ENCODE measurements at regions not wholly inside any gene's neighbourhood (a gene's known extent, or its start where the extent isn't known, plus 50 kb on each side); places are given as distances from the start of the nearest gene placed in this dataset.

DNA sequence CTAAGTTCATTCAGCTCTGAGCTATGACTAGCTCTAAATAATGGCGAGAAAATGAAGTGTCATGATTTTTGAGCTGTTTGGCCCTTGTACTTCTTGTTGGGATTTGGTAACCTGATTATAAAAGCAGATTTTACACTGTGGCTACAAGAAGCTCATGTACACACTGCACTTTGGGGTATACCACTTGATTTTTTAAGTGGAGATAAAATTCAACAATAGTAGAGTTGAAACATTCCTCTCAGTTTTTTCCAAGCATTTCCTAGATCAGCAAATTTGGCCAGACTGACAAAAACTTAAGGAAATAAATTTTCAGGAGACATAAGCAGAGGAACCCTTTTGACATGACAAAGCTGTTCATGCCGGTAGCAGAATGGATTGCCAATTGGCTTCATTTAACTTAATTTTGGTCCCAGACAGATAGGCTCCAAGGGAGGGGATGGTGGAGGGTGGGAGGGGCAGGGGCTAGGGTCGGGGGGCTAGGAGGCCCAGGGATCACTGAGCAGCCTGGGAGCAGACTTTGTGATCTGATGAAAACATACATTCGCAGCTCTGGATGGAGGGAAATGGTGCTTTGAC, 575.9 kb downstream of the METTL15 start:
- Histone ChIP-seq H3K27me3 (replicated peaks) (no peaks in the 10 kb centered on the region), H3K4me3 (ENCODE audit: low read depth, low read length) (no peak overlapping the region), H3K36me3 (replicated peaks) (no peaks in the 10 kb centered on the region), H3K27ac (no peak overlapping the region)
- no peak for DNase-seq
- in situ Hi-C loops (cut with HindIII; ENCODE audit: low pct_ligation_motif_present, low sequenced_read_pairs), result no loop called here
- TF ChIP-seq, protein P1, sequence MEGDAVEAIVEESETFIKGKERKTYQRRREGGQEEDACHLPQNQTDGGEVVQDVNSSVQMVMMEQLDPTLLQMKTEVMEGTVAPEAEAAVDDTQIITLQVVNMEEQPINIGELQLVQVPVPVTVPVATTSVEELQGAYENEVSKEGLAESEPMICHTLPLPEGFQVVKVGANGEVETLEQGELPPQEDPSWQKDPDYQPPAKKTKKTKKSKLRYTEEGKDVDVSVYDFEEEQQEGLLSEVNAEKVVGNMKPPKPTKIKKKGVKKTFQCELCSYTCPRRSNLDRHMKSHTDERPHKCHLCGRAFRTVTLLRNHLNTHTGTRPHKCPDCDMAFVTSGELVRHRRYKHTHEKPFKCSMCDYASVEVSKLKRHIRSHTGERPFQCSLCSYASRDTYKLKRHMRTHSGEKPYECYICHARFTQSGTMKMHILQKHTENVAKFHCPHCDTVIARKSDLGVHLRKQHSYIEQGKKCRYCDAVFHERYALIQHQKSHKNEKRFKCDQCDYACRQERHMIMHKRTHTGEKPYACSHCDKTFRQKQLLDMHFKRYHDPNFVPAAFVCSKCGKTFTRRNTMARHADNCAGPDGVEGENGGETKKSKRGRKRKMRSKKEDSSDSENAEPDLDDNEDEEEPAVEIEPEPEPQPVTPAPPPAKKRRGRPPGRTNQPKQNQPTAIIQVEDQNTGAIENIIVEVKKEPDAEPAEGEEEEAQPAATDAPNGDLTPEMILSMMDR (IDR thresholded peaks at IDR 0.05; ENCODE audit: low read depth, low read length, missing control alignments), result no peak

DNA sequence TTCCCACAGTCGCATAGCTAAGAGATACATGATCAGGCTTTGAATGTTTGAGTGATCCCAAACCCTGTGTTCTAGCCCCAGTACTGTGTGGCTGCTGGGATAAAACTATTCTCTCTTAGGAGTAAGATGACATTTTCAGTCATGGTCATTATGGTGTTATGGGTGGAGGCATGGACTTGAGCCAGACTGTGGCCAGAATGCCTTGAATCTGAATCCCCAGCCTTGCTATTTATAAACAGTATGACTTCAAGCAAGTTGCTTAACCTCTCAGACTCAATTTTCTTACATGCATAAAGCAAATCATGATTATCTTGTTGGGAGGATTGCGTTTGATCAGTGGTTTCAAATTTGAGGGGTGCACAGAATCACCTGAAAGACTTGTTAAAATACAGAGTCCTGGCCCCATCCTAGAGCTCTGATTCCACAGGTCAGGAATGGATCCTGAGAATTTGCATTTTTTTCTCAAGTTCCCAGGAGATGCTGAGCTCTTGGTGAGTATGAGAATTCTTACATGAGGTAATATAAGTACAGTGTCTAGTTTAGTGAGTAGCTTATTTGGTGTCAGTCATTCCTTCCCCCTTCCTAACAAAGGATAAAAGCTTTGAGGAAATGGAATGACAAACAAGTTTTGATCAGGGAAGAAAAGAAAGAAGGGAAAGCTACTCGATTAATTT, 571.7 kb downstream of the METTL15 start:
- TF ChIP-seq, protein P1 (IDR thresholded peaks at IDR 0.05; ENCODE audit: low read depth, low read length, missing control alignments), result no peak
- peak; percentile 59 for DNase-seq
- Histone ChIP-seq H3K4me3 (ENCODE audit: low read depth, low read length) (no peak overlapping the region), H3K27me3 (replicated peaks) (no peaks in the 10 kb centered on the region), H3K36me3 (replicated peaks) (no peaks in the 10 kb centered on the region), H3K27ac (no peak overlapping the region)
- in situ Hi-C loops (cut with HindIII; ENCODE audit: low pct_ligation_motif_present, low sequenced_read_pairs), result no loop called here

DNA sequence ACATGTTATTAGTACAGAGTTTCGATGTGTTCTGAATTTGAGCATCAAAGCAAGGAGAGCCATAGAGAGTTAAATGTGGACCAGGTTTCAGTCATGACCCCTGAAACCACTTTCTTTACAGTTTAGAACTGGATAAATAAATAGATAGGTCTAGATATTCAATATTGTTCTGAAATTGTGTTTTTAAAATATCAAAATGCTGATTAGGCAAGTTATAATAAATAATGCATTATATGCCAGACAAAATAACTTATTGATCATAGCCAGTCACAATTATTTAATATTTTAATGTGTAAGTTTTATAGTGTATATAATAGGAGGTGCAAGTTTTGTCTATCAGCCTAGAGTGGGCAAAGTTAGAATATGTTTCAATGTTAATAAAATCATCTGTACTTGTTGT, 569.5 kb downstream of the METTL15 start:
- Histone ChIP-seq H3K36me3 (replicated peaks) (no peaks in the 10 kb centered on the region), H3K4me3 (ENCODE audit: low read depth, low read length) (no peak overlapping the region), H3K27me3 (replicated peaks) (no peaks in the 10 kb centered on the region), H3K27ac (no peak overlapping the region)
- TF ChIP-seq, protein P1 (IDR thresholded peaks at IDR 0.05; ENCODE audit: low read depth, low read length, missing control alignments), result no peak
- DNase-seq, result no peak
- in situ Hi-C loops (cut with HindIII; ENCODE audit: low pct_ligation_motif_present, low sequenced_read_pairs), result no loop called here

DNA sequence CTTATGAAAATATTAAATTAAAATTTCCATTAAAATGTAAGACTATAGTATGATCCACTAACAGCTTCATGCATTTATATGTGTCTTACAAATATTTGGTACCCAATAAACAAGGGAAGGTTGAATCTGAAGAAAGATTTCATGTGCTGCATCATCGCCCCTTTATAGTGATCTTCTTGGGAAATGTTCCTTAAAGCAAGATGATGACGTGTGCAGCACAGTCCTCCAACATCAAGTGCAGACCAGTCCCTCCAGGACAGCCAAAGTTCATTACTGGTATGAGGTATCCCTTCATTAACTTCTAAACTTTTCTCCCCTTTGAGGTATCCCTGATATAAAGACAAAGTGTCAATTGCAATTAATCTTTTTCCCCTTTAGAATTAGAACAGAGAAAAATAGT, 567.0 kb downstream of the METTL15 start:
- no peak overlapping the region for H3K27ac ChIP-seq
- no peak overlapping the region for H3K4me3 ChIP-seq (ENCODE audit: low read depth, low read length)
- in situ Hi-C loops (cut with HindIII; ENCODE audit: low pct_ligation_motif_present, low sequenced_read_pairs), result no loop called here
- DNase-seq, result no peak
- TF ChIP-seq, protein P1 (IDR thresholded peaks at IDR 0.05; ENCODE audit: low read depth, low read length, missing control alignments), result no peak
- H3K27me3 ChIP-seq (replicated peaks), result no peaks in the 10 kb centered on the region
- H3K36me3 ChIP-seq (replicated peaks), result no peaks in the 10 kb centered on the region

DNA sequence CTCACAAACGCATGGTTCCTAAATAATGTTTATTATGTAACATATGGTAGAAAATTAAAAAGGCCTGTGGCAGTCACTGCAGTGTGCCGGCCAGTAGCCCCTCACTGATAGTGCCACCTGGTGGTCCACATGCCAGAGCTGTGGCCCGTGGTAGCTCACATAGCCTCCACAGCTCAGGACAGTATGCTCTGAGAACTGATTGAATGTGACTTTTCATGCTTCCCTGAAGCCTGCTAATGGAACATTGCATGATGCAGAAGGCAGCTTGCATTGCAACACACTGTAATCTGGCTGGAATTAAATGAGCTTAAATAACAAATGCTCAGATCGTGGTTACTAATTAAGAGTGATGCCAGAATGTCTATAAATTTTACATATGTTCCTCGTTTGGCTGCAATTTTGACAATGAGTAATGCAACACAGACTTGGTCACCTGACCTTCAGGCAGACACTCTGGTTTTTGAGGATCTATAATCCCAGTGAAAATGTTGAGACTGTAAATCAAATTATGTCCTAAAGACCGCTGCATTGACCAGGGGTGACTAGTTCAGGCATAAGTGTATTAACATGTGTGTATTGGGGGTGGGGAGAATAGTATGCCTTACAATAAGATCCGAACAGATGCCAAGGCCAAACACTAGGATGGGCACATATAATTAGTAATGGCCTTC, 566.4 kb downstream of the METTL15 start:
- Histone ChIP-seq H3K4me3 (ENCODE audit: low read depth, low read length) (no peak overlapping the region), H3K27ac (no peak overlapping the region), H3K36me3 (replicated peaks) (no peaks in the 10 kb centered on the region), H3K27me3 (replicated peaks) (no peaks in the 10 kb centered on the region)
- TF ChIP-seq, protein P1 (IDR thresholded peaks at IDR 0.05; ENCODE audit: low read depth, low read length, missing control alignments), result peak; percentile 71
- DNase-seq, result no peak
- in situ Hi-C loops (cut with HindIII; ENCODE audit: low pct_ligation_motif_present, low sequenced_read_pairs), result no loop called here

Data from brain microvascular endothelial cell (primary cell).